ENCODE measurements at regions not wholly inside any gene's neighbourhood (a gene's known extent, or its start where the extent isn't known, plus 50 kb on each side); places are given as distances from the start of the nearest gene placed in this dataset.

DNA sequence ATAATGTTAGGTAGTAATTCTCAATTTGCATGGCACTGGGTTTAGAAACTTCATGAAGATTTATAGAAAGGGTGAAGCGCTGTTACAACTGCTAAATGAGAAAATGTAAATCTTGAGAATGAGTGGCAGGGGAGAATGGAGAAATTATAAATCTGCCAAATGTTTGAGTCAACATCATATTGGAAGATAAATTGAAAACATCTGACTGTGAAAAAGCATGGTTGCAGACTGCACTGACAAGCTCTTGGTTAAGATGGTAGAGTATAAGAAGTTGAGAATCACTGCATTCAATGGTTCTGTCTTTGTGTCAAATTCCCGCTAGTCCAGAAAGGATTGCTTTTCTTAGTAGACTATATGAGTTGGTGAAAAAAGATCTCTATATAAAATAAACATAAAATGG lies 113.3 kb upstream of the DUSP10 start:
- Histone ChIP-seq H3K27ac (no peak overlapping the region), H3K27me3 (replicated peaks) (no peaks in the 10 kb centered on the region), H3K4me3 (ENCODE audit: low read depth, low read length) (no peak overlapping the region), H3K36me3 (replicated peaks) (no peaks in the 10 kb centered on the region)
- TF ChIP-seq, protein P1, sequence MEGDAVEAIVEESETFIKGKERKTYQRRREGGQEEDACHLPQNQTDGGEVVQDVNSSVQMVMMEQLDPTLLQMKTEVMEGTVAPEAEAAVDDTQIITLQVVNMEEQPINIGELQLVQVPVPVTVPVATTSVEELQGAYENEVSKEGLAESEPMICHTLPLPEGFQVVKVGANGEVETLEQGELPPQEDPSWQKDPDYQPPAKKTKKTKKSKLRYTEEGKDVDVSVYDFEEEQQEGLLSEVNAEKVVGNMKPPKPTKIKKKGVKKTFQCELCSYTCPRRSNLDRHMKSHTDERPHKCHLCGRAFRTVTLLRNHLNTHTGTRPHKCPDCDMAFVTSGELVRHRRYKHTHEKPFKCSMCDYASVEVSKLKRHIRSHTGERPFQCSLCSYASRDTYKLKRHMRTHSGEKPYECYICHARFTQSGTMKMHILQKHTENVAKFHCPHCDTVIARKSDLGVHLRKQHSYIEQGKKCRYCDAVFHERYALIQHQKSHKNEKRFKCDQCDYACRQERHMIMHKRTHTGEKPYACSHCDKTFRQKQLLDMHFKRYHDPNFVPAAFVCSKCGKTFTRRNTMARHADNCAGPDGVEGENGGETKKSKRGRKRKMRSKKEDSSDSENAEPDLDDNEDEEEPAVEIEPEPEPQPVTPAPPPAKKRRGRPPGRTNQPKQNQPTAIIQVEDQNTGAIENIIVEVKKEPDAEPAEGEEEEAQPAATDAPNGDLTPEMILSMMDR (IDR thresholded peaks at IDR 0.05; ENCODE audit: low read depth, low read length, missing control alignments) = no peak
- DNase-seq = no peak
- in situ Hi-C loops (cut with HindIII; ENCODE audit: low pct_ligation_motif_present, low sequenced_read_pairs) = no loop called here

DNA sequence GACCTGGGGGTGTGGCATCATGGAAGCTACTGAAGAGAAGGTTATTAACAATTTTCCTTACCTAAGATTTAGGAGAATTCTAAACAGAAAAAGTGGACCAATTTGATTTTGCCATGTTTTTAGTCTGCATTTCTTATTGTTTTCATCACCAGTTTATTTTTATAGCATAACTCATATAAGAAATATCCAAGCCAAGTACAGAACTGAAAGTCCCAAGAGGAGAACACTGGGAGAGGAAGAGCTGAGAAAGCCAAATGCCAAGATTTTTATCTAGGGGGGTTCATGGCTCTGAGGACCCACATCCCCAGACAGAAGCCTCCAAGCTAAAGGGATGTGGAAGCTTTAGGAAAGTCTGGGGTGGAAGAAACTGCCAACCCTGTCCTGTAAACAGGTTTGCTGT lies 109.4 kb upstream of the DUSP10 start:
- Histone ChIP-seq H3K36me3 (replicated peaks) (no peaks in the 10 kb centered on the region), H3K27me3 (replicated peaks) (no peaks in the 10 kb centered on the region), H3K27ac (no peak overlapping the region), H3K4me3 (ENCODE audit: low read depth, low read length) (no peak overlapping the region)
- DNase-seq = no peak
- in situ Hi-C loops (cut with HindIII; ENCODE audit: low pct_ligation_motif_present, low sequenced_read_pairs) = no loop called here
- TF ChIP-seq, protein P1 (IDR thresholded peaks at IDR 0.05; ENCODE audit: low read depth, low read length, missing control alignments) = no peak

DNA sequence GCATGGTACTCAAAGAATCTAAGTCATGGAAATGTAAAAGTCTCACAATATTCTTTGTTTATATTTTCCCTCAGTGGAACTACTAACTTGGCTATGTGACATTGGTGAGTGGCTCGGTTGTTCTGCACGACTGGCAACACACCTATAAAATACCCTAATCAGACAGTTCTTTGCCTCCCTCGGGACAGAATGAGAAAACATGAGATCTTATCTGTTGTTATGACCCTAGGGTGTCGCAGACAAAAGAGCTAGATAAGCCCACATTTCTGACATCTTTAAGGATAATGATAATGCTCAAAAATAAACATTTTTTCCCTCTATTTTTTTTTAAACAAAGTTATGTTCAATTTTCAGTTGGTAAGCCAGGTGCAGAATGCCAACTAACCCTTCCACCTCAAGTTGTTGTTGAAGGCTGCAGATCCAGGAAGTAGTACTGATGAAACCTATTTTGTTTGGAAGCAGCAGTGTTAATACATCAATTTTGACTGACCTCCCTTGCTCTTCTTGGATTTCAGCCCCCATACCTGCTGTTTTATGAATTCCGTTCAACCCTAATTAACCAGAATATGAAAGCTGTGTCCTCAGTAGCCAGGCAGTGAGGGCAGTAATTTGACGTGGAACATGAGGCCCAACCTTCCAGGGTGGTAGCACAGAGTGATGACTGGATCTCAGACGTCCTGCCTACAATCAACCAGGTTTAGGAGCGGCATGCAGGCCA lies 108.7 kb upstream of the DUSP10 start:
- DNase-seq = no peak
- H3K27ac ChIP-seq = no peak overlapping the region
- H3K36me3 ChIP-seq (replicated peaks) = no peaks in the 10 kb centered on the region
- TF ChIP-seq, protein P1 (IDR thresholded peaks at IDR 0.05; ENCODE audit: low read depth, low read length, missing control alignments) = no peak
- no peak overlapping the region for H3K4me3 ChIP-seq (ENCODE audit: low read depth, low read length)
- H3K27me3 ChIP-seq (replicated peaks) = no peaks in the 10 kb centered on the region
- in situ Hi-C loops (cut with HindIII; ENCODE audit: low pct_ligation_motif_present, low sequenced_read_pairs) = no loop called here

DNA sequence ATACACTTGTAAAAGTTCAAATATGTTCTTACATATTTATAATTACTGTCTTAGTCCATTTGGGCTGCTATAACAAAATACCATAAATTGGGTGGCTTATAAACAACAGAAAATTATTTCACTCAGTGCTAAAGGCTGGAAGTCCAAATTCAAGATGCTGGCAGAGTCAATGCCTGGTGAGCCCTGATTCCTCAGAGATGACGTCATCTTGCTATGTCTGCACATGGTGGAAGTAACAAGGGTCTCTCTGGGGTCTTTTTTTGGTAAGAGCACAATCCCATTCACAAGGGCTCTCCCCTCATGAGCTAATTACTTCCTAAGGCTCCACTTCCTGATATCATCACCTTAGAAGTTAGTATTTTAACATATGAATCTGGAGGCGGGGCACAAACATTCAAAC lies 108.0 kb upstream of the DUSP10 start:
- Histone ChIP-seq H3K4me3 (ENCODE audit: low read depth, low read length) (no peak overlapping the region), H3K27me3 (replicated peaks) (no peaks in the 10 kb centered on the region), H3K36me3 (replicated peaks) (no peaks in the 10 kb centered on the region), H3K27ac (no peak overlapping the region)
- TF ChIP-seq, protein P1 (IDR thresholded peaks at IDR 0.05; ENCODE audit: low read depth, low read length, missing control alignments) = no peak
- in situ Hi-C loops (cut with HindIII; ENCODE audit: low pct_ligation_motif_present, low sequenced_read_pairs) = no loop called here
- DNase-seq = no peak

DNA sequence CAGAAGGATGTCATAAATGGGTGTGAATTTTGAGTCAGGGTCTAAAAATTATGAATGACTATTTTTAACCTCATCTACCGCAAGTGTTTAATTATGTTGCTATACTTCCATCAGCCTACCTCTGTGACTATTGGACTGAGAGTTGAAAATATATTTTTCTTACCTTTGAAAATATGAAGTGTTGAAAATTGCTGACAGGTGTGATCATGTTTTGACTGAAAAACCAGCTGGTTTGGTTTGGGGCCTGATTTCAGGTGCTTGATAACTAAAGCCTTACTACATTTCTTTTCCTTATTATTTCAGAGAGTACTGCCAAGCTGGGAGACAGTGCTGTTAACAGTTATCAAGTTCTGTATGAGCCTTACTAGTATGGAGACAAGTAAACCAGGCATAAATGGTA lies 107.2 kb upstream of the DUSP10 start:
- in situ Hi-C loops (cut with HindIII; ENCODE audit: low pct_ligation_motif_present, low sequenced_read_pairs) = no loop called here
- Histone ChIP-seq H3K27ac (no peak overlapping the region), H3K4me3 (ENCODE audit: low read depth, low read length) (no peak overlapping the region), H3K36me3 (replicated peaks) (no peaks in the 10 kb centered on the region), H3K27me3 (replicated peaks) (no peaks in the 10 kb centered on the region)
- DNase-seq = no peak
- TF ChIP-seq, protein P1 (IDR thresholded peaks at IDR 0.05; ENCODE audit: low read depth, low read length, missing control alignments) = no peak

DNA sequence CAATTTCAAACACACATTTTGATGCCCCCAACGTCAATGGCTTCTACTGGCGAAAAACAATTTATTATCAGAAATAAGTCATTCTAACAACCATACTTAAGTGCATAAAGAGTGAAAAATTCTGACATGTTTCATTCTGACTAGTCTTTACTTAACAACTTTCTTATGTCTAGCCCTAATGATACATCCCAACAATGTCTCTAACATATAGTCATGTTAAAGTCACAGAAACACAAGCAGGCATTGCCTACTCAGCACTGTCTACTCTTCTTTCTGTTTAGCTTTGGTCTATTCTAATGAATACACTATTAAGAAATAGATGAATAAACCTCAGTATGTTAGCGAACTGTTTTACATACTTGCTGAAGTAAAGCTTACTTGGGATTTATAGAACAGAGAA lies 105.8 kb upstream of the DUSP10 start:
- H3K27ac ChIP-seq = no peak overlapping the region
- no peaks in the 10 kb centered on the region for H3K36me3 ChIP-seq (replicated peaks)
- TF ChIP-seq, protein P1 (IDR thresholded peaks at IDR 0.05; ENCODE audit: low read depth, low read length, missing control alignments) = no peak
- no peak for DNase-seq
- H3K27me3 ChIP-seq (replicated peaks) = no peaks in the 10 kb centered on the region
- no peak overlapping the region for H3K4me3 ChIP-seq (ENCODE audit: low read depth, low read length)
- in situ Hi-C loops (cut with HindIII; ENCODE audit: low pct_ligation_motif_present, low sequenced_read_pairs) = no loop called here

Measured in brain microvascular endothelial cell (primary cell).